ENCODE measurements at regions not wholly inside any gene's neighbourhood (a gene's known extent, or its start where the extent isn't known, plus 50 kb on each side); places are given as distances from the start of the nearest gene placed in this dataset.

- H3K23ac ChIP-seq (ENCODE audit: insufficient read length, low read depth, low read length), result no peak overlapping the region
- H3K9me3 Mint-ChIP-seq, result no peaks in the 10 kb centered on the region
- H3K27ac Mint-ChIP-seq, result no peak overlapping the region
- H3K79me2 ChIP-seq (ENCODE audit: insufficient read depth, low read length), result no peaks in the 10 kb centered on the region
- no peak for DNase-seq
- no peaks in the 10 kb centered on the region; the same call in 1 of the 2 replicates for H3K27me3 Mint-ChIP-seq (ENCODE audit: low read depth)
- H2BK120ac ChIP-seq (ENCODE audit: low read depth, low read length, poor library complexity, severe bottlenecking), result no peak overlapping the region
- no peak overlapping the region for H2BK15ac ChIP-seq (ENCODE audit: low read depth, low read length)
- no peak overlapping the region for H2BK5ac ChIP-seq (ENCODE audit: insufficient read length, low read length)
- H3K4ac ChIP-seq (ENCODE audit: low read depth, low read length), result no peak overlapping the region
- H3K4me3 Mint-ChIP-seq, result no peak overlapping the region
- no peaks in the 10 kb centered on the region for H3K27me3 ChIP-seq (ENCODE audit: insufficient read depth, low read length)
- no peaks in the 10 kb centered on the region for H3K79me1 ChIP-seq (ENCODE audit: insufficient read depth, low read depth, low read length, poor library complexity, severe bottlenecking)
- no peak overlapping the region for H2BK20ac ChIP-seq (ENCODE audit: low read depth, low read length, poor library complexity, severe bottlenecking)
- WGBS (ENCODE audit: extremely low coverage, insufficient read length, low lambda C conversion rate), result no CpG with 5 or more reads among the region's 2 CpGs
- peaks cover 4 to 16% of the 10 kb centered on the region in 2 experiments for H3K4me1 Mint-ChIP-seq
- no peaks in the 10 kb centered on the region for H3K36me3 Mint-ChIP-seq (ENCODE audit: insufficient read depth in 1 of 3, low read depth in 3 of 3)
- H4K91ac ChIP-seq (ENCODE audit: insufficient read length, low read depth, low read length), result no peak overlapping the region
- H3K4me2 ChIP-seq (ENCODE audit: insufficient read depth, insufficient read length, low read length), result no peak overlapping the region
- H4K5ac ChIP-seq (ENCODE audit: insufficient read length, low read depth, low read length), result no peak overlapping the region
- no peak overlapping the region for H3T11ph ChIP-seq (ENCODE audit: low read length)
- H3K18ac ChIP-seq (ENCODE audit: insufficient read length, low read depth, low read length), result no peak overlapping the region
- no peaks in the 10 kb centered on the region for H4K20me1 ChIP-seq (ENCODE audit: control insufficient read depth, insufficient read depth, insufficient read length)
- TF ChIP-seq CTCF (conservative IDR thresholded peaks at IDR 0.05), result no peak
- no peak overlapping the region for H2AFZ ChIP-seq (ENCODE audit: low read length)
- H2BK12ac ChIP-seq (ENCODE audit: insufficient read length, low read depth, low read length), result no peak overlapping the region
- H3K14ac ChIP-seq (ENCODE audit: insufficient read depth, low read length), result no peak overlapping the region
- H3K9ac ChIP-seq (ENCODE audit: extremely low read depth, insufficient read length, low read length), result no peak overlapping the region
- H3K9me3 ChIP-seq (ENCODE audit: control insufficient read depth, low read depth, low read length), result no peaks in the 10 kb centered on the region
- H3K23me2 ChIP-seq (ENCODE audit: insufficient read length, low read depth, low read length, poor library complexity, severe bottlenecking), result no peaks in the 10 kb centered on the region
- H3K27ac ChIP-seq (ENCODE audit: insufficient read length, low read depth, low read length), result no peak overlapping the region
- H3K56ac ChIP-seq (ENCODE audit: insufficient read length, low read depth, low read length), result no peak overlapping the region
- no peak overlapping the region for H2AK5ac ChIP-seq (ENCODE audit: insufficient read length, low read length)
- no peaks in the 10 kb centered on the region for H3K4me1 ChIP-seq (ENCODE audit: insufficient read depth, low read length)
- no peak overlapping the region for H4K8ac ChIP-seq (replicated peaks; ENCODE audit: insufficient read length, low read depth, low read length)
Measured at GRCh38 chr6:145332011-145332410, 403.3 kb downstream of the EPM2A start.

Measured in H9 (cell line).